Neural progenitor cell (in vitro differentiated cells): ENCODE measurements at regions not wholly inside any gene's neighbourhood (a gene's known extent, or its start where the extent isn't known, plus 50 kb on each side); places are given as distances from the start of the nearest gene placed in this dataset.

Experiments
- EZH2 ChIP-seq: fragments of 200-600 bp; sonication (generic); IDR thresholded peaks from 2 replicates; pipeline ENCODE4 v1.6.1; 2017; ENCODE audit warnings: antibody characterized with exemption, mild to moderate bottlenecking, moderate library complexity
- TF ChIP-seq, protein P1 (sequence below): fragments of 200-600 bp; sonication (generic); IDR thresholded peaks from 2 replicates; pipeline ENCODE4 v1.5.1; 2017; ENCODE audit warnings: antibody characterized with exemption, mild to moderate bottlenecking

DNA sequence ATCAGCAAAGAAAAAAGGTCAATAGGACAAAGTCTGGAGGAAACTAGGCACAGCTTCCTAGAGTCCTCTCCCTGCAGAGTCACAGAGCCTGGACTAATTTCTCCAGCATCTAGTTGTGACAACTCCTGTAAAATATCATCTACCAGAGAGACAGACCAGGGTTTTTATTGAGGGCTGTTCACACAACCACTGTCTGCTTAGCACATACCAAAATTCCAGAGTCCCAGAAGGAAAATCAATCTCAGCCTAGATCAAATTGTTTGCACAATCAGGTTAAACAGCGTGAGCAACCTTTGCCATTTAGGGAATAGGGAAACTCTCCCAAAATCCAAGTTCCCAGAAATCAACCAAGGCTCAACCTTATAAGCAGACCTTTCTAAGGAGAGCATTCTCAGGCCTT is 190.3 kb downstream of the SYK start:
- TF ChIP-seq, protein P1, sequence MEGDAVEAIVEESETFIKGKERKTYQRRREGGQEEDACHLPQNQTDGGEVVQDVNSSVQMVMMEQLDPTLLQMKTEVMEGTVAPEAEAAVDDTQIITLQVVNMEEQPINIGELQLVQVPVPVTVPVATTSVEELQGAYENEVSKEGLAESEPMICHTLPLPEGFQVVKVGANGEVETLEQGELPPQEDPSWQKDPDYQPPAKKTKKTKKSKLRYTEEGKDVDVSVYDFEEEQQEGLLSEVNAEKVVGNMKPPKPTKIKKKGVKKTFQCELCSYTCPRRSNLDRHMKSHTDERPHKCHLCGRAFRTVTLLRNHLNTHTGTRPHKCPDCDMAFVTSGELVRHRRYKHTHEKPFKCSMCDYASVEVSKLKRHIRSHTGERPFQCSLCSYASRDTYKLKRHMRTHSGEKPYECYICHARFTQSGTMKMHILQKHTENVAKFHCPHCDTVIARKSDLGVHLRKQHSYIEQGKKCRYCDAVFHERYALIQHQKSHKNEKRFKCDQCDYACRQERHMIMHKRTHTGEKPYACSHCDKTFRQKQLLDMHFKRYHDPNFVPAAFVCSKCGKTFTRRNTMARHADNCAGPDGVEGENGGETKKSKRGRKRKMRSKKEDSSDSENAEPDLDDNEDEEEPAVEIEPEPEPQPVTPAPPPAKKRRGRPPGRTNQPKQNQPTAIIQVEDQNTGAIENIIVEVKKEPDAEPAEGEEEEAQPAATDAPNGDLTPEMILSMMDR: no peak
- TF ChIP-seq EZH2: no peak
